Epithelial cell of proximal tubule (primary cell): ENCODE measurements at regions not wholly inside any gene's neighbourhood (a gene's known extent, or its start where the extent isn't known, plus 50 kb on each side); places are given as distances from the start of the nearest gene placed in this dataset.

Source experiments
- DNase-seq: peaks from one replicate; pipeline ENCODE4 v3.0.0-alpha.2; 2011; ENCODE audit warnings: low read depth
- H3K4me3 ChIP-seq: 2 replicates; pipeline ENCODE4 v1.5.1; 2011; ENCODE audit warnings: low read depth, mild to moderate bottlenecking, low read length
- TF ChIP-seq, protein P1 (sequence below): conservative IDR thresholded peaks from 2 replicates; pipeline ENCODE4 v1.5.1; 2012; ENCODE audit warnings: low read depth, mild to moderate bottlenecking, low read length

DNA sequence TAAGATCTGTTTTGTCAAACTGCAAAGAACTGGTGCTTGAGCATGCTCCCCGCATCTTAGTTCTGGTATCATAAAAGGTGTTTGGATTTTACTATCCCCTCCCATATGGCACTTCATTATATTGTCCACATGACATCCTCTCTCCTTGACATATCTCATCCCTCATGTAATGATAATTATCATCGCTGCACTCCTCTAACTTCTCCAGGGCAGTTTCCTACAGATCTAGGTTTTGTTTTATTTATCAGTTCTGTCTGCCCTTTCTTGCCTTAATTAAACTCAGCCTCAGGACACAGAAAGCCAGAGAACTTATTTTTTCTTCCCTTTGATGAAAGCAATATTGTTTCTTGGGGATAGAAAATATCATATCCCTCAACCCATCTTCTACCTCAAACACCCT, 129.6 kb upstream of the DDX18 start:
- TF ChIP-seq, protein P1, sequence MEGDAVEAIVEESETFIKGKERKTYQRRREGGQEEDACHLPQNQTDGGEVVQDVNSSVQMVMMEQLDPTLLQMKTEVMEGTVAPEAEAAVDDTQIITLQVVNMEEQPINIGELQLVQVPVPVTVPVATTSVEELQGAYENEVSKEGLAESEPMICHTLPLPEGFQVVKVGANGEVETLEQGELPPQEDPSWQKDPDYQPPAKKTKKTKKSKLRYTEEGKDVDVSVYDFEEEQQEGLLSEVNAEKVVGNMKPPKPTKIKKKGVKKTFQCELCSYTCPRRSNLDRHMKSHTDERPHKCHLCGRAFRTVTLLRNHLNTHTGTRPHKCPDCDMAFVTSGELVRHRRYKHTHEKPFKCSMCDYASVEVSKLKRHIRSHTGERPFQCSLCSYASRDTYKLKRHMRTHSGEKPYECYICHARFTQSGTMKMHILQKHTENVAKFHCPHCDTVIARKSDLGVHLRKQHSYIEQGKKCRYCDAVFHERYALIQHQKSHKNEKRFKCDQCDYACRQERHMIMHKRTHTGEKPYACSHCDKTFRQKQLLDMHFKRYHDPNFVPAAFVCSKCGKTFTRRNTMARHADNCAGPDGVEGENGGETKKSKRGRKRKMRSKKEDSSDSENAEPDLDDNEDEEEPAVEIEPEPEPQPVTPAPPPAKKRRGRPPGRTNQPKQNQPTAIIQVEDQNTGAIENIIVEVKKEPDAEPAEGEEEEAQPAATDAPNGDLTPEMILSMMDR: no peak
- DNase-seq: no peak
- H3K4me3 ChIP-seq: no peak overlapping the region

DNA sequence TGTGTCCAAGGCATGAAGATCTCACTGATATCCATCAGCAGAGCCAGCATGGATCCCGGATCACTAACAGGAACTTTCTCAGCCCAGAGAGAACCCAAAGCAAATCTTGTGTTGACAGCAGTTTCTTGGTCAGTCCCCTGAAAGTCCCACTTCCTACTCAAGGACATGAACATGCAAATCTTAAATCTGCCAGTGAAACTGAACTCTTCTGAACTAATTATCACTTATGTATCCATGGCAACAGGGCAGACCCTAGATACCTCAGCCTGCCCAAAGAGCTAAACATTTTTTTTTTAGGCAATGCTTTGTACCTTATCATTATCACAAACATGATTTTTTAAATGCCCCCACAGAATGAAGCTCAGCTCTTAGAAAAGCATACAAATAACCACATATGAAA, 127.8 kb upstream of the DDX18 start:
- no peak for DNase-seq
- TF ChIP-seq, protein P1: no peak
- no peak overlapping the region for H3K4me3 ChIP-seq

DNA sequence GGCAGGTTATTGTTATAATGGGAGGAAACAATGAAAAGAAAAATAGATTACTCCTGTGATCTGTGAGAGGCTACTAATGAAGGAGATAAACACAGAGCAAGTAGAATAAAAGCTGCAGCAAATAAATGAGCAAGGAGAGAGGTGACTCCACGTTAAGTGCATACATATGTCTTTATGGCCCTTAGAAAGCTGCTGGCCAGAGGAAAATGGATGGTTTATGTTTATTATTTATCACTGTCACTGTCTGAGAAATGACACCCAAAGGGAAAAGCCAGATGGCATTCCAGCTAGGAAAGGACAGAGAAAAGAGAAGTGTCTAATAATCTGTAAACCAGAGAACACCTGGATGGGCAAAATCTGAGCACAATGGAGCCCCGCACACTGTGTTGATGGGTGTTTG, 122.9 kb upstream of the DDX18 start:
- TF ChIP-seq, protein P1: no peak
- H3K4me3 ChIP-seq: no peak overlapping the region
- DNase-seq: no peak

DNA sequence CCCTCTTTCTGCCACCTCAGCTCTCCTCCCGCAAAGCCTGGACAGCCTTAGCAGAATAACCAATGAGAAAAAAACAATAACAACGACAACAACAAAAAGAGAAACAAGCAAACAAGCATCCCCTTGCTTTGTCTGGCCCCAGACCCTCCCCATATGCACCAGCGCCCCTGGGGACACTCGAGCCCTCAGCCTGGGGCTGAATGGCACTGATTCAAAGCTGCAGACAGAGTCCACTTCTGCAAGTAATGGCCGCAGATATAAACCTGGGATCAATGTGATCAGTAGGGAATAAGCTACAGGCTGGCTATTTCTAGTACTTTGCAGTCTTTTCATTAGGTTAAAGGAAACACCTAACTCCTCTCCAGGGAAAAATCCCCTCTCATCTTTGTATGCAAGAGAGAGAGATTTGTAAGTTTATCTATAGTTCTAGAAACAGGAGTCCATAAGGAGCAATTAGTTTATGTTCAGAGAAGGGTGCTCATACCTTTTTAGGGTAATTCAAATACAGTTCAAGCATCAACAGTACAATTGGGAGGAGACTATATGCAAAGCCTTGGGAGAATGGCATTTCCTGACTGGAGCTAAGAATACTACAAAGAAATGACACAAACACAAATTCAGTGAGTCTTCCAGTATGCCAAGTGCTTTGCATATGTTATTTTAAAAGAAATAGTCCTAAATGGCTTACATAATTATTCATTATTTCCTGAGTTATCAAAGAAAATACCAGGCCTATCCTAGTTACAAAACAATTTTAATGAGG, 122.3 kb upstream of the DDX18 start:
- TF ChIP-seq, protein P1: no peak
- no peak overlapping the region for H3K4me3 ChIP-seq

DNA sequence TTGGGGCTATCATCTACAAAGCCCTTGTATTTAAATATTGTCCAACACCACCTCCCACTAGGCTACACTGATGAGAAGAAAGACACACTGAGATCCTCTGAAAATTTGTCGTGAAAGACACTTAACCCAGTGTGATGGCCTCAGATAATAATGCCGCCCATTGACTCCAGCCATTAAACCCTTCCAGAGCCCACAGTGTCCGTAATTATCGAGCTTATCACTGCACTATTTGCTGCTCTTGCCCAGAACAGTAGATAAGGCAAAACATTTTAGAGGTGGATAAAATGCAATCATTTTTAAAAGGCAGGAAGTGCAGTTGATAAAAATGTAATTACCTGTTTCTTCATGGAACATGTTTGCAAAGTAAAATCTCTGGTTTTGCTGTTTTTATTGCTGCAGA, 121.3 kb upstream of the DDX18 start:
- no peak overlapping the region for H3K4me3 ChIP-seq
- DNase-seq: no peak
- TF ChIP-seq, protein P1: no peak

More for the DNA sequence above, 122.3 kb upstream of the DDX18 start:
- no peak for DNase-seq

DNA sequence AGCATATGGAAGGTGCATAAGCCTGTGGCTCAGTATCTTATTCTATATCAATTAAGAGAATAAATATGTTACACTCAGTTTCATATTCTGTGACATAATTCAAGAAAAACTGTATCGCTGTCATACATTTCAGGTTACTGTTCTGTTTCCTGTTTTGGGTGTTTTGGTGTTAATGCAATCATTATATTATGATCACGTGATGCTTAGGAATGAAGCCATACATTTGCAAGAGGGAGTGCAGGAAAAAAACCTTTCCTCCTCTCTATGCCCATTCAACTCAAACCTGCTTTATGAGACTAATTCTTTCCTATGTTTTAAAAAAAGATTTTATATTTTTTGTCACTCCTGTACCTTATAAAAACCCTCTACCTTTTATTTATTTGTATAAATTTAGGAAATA, 120.8 kb upstream of the DDX18 start:
- no peak overlapping the region for H3K4me3 ChIP-seq
- TF ChIP-seq, protein P1: no peak

DNA sequence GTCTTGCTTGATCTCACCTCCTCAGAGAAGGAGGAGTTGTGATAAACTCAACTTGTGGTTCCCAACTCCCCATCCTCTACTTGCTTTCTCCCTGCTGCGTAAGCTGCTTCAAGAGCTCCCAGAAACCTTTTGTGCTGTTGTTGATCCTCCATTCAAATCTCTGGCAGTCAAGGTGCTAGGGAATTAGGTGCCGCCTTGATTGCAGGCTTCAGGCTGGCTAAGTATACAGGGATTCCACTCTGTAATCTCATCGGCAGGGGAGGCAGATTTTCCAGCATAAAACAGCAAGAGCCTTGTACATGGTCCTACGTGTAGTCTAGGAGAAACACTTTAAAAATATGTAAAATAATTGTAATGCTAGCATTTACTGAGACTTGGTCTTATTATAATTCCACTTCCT, 116.2 kb upstream of the DDX18 start:
- H3K4me3 ChIP-seq: no peak overlapping the region
- DNase-seq: no peak
- TF ChIP-seq, protein P1: no peak

More for the DNA sequence above, 120.8 kb upstream of the DDX18 start:
- no peak for DNase-seq
